GM18517 (cell line): ENCODE measurements at regions not wholly inside any gene's neighbourhood (a gene's known extent, or its start where the extent isn't known, plus 50 kb on each side); places are given as distances from the start of the nearest gene placed in this dataset.

ENCODE experiments used
- ATAC-seq: cut with Tn5 transposase; IDR thresholded peaks from one replicate; pipeline ENCODE4 v1.9.1; 2021; ENCODE audit warnings: mild to moderate bottlenecking, moderate library complexity; ENCODE audit not compliant: unreplicated experiment

DNA sequence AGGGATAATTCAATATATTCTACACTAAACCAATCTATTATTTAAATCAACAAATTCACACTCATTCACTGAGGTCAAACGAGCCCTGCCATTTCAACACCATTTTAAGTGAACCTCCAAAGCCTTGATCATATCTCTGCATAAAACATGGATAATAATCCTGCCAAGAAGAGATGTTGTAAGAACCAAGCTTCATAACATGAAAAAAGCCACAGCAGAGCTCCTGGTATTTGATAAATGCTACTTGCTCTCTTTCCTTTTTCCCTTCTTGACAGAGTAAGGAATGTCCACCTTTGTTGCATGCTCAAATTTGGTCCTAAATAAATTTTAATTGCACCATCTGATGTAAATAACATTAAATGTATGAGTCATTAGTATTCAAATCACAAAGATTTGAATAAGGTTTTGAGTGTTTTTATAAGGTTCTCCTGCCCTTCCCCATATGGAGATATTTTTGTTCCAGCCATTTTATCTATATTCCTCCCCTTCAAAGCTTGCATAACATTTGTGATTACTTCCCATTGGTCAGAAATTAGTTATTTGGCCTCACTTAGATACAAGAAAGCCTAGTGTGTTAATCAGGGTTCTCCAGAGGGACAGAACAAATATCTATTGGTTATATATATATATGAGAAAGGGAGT is 318.8 kb downstream of the RND3 start:
- ATAC-seq, result no peak

DNA sequence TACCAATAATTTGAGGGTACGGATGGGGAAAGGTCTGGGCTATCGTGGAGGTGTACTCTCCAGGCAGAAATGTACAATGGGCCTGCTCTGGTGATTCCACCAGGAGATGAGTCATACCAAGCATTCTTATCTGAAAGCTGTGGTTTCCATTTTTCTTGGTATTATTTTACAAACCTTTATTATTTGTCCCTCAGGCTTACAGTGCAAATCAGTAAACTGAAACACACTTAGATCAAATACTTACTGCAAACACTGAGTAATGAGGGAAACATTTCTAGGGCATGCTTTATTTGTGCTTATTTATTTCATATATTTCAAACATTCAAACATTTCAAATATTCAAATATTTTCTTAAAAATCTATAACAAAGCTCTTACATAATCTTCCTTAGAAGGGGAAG is 319.8 kb downstream of the RND3 start:
- peak; percentile 96 for ATAC-seq

DNA sequence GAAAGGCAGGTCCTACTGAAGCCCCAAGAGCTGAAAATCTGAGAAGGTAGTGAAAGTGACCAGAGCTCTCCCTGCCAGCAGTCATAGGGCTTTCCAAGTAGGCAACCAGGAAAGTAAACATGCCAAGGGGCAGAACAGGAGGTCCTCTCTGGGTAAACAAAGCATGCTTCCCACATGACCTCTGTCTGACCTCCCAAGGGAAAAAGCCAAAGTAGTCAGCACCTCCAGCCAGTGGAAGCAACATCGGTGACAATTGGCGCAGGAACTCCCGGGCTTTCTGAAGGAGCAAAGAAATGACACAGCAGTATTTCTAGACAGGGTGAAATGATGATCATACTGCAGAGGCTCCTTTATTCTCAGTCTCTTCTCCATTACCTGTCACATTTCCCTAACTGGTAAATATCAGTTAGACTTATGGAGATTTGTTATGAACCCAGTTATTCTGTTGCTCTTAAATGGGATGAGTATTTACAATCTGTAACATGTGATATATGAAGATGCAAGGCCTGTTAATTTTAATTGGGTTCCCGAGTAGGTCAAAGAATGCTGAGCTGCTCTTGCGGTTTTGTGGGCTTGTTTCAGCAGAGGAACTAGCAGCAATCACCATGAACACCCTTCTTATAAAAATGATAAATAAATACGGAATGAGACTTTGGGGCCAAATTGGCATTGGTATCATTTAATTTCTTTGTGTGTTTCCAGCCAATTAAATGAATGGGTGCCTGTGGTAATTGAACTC is 321.0 kb downstream of the RND3 start:
- ATAC-seq, result no peak

DNA sequence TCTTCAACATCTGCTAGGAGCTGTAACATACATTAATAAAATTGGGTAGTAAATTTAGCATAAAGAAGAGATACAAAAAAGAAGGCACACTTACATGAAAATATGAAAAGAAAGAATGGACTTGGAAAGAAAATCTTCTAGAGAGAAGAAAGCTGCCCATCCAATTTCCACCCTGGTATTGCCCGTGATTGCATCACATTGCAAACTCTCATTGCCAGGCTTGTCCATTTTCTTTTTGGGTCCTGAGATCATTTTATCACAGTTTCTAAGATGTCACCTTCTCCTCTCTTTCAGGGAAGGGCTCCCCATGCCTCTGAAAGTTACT is 321.5 kb downstream of the RND3 start:
- ATAC-seq, result no peak

DNA sequence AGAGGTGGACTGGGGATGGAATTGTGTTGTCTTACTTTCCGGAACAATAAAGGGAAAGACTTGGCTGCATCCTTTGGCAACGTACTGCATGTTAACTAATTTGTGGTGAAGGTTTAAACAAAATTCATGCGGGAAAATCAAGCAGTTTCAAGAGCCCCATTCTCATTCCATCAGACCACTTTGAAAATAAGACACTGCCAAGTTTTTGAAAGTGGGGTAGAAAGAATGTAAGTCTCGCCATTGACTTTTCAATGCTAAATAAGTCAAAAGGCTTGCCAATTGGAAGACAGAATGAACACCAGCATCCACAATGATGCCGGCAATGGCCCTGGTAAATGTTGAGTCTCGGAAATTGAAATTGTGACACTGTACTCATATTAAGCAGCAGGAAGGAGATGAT is 322.0 kb downstream of the RND3 start:
- no peak for ATAC-seq

DNA sequence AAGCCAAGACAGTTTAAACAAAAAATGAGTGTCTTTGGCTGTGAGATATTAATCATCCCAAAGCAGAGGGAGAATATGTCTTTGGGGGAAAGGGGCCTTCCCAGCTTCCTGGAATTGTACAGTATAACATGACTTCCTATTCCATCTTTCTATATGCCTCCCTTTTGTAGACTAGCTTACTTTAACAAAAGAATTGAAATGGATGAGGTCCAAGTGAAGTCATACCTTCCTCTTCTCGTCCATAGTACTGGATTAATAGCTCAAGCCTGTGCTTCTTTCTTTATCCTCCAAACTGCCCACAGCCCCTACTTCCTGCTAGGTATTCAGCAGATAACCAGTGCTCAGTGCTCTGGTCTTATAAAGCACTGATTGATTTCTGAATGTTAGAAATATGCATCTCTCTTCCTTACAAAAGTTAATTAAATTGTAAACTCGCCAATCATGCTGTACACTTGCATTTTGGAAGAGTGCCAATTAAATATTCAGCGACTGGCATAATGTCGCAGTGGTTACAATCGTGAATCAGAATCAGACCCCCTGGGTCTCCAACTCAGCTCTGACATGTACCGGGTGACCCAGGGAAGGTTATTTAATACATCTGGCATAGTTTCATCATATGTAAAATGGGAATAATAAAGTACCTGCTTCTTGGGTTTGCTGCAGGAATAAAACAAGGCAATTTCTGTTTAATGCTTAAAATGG is 325.1 kb downstream of the RND3 start:
- no peak for ATAC-seq

DNA sequence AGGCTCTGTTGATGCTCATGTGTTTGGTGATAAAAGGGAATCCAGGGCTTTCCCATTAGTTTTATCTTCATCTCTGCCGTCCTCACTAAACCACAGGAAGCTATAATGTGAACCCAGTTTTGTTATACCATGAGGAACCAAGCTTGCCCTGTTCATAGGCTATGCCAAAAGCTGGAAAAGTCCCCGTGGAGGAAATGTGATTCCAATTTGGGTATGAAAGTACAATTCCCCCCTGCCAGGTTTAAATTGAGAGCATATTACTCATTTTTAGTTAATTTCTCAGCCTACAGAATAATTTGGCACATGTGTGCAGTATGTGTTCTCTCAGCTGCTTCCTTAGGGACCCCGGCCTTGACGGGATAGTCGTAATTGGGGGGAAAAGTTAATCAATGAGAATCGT is 327.4 kb downstream of the RND3 start:
- ATAC-seq, result no peak

DNA sequence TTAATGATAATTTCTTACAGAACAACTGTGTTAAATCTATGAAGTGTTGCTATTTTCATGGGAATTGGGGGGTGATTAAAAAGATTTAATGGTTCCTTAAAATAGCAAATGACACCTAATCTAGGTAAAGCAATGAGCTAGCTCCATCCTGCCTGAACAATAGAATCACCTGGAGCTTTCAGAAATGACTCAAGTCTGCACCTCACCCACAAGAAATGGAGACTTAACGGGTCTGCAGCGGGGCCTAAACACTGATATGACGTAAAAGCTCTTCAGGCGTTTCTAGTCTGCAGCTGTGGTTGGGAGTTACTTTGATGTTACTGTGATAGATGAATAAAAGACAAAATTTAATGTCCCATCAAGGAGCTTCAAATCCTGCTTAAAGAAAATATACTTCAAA is 328.2 kb downstream of the RND3 start:
- ATAC-seq, result no peak

DNA sequence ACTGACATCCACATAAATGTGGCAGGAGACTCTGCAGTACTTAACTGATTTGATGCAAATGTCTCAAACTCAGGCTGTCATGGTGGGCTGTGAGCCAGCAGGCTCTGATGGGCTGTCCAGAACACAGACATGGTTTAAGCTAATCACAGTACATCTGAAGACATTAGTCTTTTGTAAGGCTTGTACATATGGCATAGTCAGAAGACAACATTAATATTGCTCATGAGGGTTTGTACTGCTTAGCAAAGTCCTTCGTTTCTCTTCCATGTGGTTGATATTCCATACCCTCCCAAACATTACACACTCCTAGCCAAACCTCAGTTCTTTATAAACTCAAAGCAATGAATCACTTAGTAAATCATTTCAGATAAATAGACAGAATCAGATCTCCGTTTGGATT is 330.6 kb downstream of the RND3 start:
- no peak for ATAC-seq

DNA sequence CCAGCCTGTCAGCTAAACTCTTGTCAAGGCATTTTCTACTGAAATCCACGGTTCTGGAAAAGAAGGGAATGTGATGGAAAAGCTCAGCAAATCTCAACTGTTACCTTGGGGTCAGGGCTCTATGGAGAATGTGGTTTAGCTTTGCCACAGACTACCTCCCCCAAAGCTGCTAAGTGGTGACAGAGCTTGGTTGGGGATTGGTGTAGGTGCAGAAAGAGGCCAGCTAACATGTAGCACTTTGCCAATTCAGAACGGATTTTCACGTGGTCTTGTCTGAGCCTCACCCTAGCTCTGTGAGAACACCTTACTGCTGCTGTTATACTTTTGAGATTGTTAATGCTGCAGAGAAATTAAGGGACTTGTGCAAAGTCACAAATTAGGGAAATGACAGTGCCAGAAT is 331.1 kb downstream of the RND3 start:
- no peak for ATAC-seq

DNA sequence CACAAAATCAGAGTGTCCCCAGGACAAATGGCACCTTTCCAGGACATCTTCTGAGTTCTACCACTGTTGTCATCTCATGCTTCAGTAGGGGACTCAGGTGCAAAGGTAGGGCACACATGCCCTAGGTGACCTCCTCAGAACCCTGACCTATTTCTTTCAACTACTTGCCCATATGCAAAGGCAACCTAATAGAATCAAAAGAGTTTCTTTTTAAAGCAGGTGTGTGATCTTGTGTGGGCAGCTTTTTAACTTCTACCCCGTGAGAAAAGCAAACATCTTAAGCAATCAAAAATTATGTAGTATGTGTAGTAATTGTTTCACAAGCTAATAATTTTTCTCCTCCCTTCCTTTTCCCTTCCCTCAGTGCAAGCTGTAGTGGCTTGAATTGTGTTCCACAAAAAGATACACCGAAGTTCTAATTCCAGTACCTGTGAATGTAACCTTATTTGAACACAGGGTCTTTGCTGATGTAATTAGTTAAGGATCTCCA is 333.1 kb downstream of the RND3 start:
- no peak for ATAC-seq

DNA sequence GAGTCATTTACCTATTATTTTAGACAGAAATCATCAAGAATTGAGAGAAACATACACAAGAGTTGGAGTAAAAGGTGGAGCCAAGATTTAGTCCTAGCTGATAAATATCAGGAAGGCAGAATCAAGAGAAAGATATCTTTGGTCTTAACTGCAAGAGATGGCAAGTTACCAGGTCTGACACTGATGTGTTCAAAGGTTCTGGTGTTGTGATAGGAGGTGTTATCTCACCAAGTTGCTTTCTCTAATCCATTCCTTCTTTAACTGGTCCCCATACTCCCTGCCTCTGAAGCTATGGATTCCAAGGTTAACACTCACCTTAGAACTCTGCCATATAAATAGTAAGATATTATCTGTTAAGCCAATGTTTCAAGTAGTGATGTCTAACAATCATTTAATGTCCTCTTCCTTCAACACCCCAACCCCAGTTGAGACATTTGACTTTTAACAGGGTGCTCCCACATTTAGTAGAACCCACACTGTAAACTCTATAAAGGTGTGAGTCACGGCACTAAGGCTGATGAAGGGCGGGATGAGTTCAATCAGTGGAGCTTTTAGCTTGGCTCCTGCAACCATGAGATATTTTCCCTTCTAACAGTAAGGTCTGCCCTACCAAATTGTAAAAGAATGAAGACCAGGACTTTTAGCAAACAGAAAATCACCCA is 333.7 kb downstream of the RND3 start:
- ATAC-seq, result no peak

DNA sequence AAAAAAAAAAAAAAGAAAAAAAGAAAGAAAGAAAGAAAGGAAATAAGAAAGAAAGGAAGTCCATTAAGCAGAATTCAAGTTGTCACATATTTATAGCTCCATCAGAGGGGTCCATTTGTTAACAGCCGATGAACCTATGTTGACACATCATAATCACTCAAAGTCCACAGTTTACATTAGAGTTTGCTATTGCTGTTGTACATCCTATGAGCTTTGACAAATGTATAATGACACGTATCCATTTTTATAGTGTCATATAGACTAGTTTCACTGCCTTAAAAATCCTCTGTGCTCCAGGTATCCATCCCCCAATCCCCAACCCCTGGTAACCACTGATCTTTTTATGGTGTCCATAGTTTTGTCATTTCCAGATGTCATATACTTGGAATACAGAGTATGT is 335.2 kb downstream of the RND3 start:
- no peak for ATAC-seq

DNA sequence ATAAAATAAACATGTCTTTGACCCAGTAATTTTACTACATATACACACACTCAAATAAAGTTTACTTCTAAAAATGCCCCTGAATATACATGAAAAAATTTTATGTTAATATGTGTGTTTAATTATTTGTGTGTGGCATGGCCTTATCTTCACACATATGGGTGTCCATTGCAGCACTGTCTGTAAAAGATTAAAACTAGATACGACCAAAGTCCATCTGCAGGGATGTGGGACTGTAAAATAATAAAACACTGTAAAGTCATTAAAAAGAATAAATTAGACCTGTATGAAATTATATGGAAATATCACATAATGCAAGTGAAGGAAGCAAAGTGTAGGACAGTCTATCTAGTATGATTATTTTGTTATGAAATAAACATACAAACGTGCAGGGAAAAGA is 337.3 kb downstream of the RND3 start:
- ATAC-seq, result no peak

DNA sequence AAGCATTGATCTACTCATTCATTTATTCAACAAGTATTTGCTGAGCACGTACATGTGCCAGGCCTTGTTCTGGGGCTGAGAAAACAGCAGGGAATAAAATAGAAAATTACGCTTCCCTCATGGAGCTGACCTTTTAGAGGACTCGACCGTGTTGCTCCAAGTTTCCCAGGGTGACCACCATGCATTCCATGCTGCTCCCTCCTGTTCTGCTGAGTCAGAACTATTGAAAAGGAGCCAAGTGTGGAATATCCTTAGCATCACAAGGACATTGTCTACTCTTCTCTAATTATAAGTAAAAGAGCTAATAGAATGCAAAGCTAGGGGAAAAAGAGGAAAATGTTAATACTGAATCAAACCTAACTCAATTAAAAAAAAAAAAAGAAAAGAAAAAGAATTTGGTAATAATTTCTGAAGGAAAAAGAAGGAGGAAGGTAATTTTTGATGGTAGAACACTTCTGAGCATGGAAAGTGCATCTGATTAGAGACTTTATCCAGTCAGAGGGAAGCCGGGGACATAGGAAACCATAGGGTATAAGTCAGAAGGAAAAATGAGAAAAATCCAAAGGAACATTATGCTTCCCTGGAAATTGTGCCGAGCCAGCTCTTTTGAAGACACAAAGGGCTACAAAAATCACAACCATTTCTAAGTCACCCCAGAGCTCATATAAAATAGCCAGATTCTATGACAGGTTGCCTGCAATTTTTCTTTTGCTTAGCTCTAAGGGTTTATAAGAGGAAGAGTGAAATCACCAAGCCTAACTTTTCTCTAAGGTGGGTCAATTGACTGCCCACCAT is 339.4 kb downstream of the RND3 start:
- ATAC-seq, result no peak

DNA sequence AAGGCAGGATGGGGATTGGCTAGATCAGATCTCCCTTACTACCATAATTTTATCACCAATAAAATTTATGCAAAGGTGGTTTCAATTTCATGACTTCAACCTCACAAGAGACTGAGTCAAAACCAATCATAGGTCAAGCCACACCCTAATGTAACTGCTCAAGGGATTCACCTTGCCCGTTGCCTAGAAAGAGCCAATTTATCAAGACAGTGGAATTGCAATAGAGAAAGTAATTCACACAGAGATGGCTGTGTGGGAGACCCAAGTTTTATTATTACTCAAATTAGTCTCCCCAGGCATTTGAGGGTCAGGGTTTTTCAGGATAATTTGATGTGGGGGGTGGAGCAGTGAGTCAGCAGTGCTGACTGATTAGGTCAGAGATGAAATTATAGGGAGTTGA is 340.6 kb downstream of the RND3 start:
- ATAC-seq, result no peak

DNA sequence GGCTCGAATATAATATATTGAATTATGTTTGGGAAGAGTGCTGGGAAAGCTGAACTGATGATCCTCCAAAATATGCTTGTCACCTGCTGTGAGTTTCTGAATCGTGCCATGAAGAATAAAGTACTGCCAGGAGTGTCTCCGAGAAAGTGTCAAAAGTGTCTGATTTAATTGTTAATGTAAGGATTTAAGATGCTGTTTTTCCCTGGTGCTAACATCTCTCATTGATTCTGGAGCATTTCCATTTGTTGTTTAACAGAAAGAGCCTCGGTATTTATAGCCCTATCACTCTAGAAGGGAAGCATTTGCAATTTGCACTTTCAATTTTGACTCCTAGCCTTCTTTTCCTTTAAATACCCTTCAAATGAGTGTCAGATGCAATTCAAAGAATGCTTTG is 342.2 kb downstream of the RND3 start:
- ATAC-seq, result no peak

DNA sequence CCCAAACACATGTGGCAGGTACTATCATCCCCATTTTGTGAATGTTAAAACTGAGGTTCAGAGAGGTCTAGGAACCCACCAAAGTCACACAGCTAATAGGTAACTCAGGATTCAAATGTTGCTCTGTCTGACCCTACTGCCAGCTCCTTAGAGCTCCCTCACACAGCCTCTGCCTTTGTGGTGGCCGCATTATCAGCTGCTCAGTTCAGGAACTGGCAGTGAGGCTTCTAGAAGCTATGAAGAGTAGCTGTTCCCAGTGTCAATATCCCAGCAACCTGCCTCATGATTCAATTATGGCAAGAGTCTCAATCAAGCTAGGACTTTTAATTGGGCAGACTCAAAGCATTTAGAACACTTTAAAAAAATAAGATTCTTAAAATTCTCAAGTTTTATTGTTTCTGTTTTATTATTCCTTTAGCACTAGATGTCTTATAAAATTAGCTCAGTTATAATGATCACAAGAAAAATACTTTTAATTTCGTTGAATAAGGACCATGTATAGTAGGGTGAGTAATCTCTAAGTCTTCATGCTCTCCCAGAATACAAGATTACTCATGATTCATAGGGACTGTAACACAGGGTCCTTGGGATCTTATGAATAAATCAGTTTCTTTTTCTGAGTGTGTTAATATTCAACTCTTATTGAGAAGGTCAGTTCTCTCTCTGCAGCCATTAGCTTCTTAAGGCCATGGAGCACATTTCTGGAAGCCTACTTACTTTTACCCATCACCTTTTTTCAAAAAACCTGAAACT is 342.7 kb downstream of the RND3 start:
- no peak for ATAC-seq

DNA sequence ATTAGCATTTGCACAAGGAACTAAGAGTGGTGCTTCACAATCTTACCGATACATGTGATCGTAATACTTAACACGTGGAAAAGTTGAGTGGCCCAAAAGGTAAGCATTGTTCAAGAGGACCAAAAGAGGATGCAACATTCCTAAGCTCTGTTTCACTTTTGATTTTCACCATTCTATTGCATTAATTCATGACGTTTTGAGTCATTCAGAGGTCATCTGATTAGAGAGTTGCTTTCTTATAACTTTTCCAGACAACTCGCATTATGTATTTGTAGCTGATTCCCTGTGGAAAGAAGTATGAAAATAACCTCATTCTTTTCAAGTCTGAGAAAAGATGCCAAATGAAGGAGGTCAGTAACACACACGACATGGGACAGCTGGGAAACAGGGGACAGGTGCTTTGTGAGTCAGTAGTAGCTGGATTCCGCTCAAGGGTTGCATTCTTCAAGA is 344.4 kb downstream of the RND3 start:
- ATAC-seq, result no peak

DNA sequence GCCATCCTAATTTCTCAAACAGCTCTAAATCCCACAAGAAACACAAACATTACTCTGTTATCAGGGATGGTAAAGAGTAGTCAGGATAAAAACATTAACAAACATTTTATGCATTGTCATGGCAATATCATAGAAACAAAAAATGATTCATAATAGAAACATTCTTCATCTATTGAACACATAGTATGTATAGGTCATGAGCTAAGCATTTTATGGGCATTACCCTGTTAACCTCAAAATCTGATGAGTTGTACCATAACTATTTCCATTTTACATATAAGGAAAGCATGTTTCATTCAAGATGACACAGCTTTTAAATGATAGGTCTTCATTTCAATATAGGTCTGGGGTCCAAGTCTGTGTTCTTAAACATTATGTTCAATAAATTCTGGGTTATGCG is 344.9 kb downstream of the RND3 start:
- no peak for ATAC-seq
